WTC11 (cell line): ENCODE measurements at regions not wholly inside any gene's neighbourhood (a gene's known extent, or its start where the extent isn't known, plus 50 kb on each side); places are given as distances from the start of the nearest gene placed in this dataset.

Experiments
- ATF1 ChIP-seq: sonication (generic); formaldehyde crosslinking; IDR thresholded peaks from 2 replicates; pipeline ENCODE4 v1.8.1; 2023; ENCODE audit warnings: mild to moderate bottlenecking, moderate library complexity, missing genetic modification reagents
- HMGA2 ChIP-seq: fragments of 250-450 bp; sonication (Bioruptor Pico); IDR thresholded peaks from 2 replicates; pipeline ENCODE4 v1.4.0; 2021; ENCODE audit warnings: mild to moderate bottlenecking, moderate library complexity
- SMAD4 ChIP-seq: sonication (generic); formaldehyde crosslinking; IDR thresholded peaks from 2 replicates; pipeline ENCODE4 v1.8.0; 2022; ENCODE audit warnings: mild to moderate bottlenecking, missing genetic modification reagents
- ZNF232 ChIP-seq: sonication (generic); formaldehyde crosslinking; IDR thresholded peaks from 2 replicates; pipeline ENCODE4 v1.8.0; 2022; ENCODE audit warnings: mild to moderate bottlenecking, missing genetic modification reagents
- TF ChIP-seq, protein P1 (sequence below): fragments of 200-600 bp; IDR thresholded peaks from 2 replicates; pipeline ENCODE4 v1.8.0; 2022; ENCODE audit warnings: antibody characterized with exemption
- TF ChIP-seq, protein P2 (sequence below): sonication (generic); formaldehyde crosslinking; IDR thresholded peaks from 2 replicates; pipeline ENCODE4 v1.8.0; 2022; ENCODE audit warnings: missing genetic modification reagents
- TF ChIP-seq, protein P3 (sequence below): sonication (generic); formaldehyde crosslinking; IDR thresholded peaks from 2 replicates; pipeline ENCODE4 v1.8.0; 2022; ENCODE audit warnings: mild to moderate bottlenecking, missing genetic modification reagents
- TF ChIP-seq, protein P4 (sequence below): sonication (generic); formaldehyde crosslinking; IDR thresholded peaks from 2 replicates; pipeline ENCODE4 v1.8.1; 2022; ENCODE audit warnings: low read depth, missing genetic modification reagents, borderline replicate concordance
- TF ChIP-seq, protein P5 (sequence below): sonication (generic); formaldehyde crosslinking; IDR thresholded peaks from 2 replicates; pipeline ENCODE4 v1.8.0; 2022; ENCODE audit warnings: mild to moderate bottlenecking, missing genetic modification reagents

DNA sequence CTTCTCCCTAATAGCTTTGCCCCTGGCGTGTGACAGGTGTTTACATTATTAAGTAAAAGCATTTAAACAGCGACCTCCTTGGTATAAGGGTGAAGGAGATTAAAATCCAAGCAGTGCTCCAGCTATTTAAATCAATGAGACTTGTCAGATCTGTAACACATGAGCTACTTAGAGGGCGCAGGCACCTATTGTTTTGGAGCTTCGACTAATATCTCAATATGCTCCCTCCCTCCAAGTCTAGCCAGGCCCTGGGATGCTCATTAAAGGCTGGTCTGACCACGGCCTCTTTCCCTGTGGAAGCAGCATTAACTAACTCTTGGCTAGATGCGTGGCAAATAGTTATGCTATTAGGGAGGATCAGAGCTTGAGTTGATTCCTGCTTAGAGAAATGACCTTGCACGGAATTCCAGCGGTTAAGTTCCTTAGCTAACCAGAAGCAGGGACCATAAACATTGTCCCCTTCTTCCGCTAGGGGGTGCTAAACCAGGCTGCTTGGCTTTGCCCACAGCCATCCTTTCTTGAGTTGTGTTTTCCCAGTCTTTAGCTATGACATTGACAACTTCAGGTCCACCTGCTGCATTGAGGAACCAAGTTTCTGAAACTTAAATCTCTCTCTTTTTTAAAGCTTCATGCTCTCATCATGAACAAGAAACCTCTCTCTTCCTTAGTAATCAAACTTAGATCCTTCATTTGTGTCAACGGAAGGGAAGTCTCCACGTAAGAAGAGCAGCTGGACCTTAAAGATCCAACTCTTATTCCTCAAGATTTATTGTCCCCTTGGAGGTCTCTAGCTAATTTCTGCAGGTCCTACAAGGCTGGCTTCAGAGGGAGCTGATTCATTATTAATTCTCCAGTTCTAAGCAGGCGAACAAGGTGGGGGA is 80.7 kb upstream of the IGFBP7 start:
- TF ChIP-seq, protein P1, sequence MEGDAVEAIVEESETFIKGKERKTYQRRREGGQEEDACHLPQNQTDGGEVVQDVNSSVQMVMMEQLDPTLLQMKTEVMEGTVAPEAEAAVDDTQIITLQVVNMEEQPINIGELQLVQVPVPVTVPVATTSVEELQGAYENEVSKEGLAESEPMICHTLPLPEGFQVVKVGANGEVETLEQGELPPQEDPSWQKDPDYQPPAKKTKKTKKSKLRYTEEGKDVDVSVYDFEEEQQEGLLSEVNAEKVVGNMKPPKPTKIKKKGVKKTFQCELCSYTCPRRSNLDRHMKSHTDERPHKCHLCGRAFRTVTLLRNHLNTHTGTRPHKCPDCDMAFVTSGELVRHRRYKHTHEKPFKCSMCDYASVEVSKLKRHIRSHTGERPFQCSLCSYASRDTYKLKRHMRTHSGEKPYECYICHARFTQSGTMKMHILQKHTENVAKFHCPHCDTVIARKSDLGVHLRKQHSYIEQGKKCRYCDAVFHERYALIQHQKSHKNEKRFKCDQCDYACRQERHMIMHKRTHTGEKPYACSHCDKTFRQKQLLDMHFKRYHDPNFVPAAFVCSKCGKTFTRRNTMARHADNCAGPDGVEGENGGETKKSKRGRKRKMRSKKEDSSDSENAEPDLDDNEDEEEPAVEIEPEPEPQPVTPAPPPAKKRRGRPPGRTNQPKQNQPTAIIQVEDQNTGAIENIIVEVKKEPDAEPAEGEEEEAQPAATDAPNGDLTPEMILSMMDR = peak; percentile 63
- TF ChIP-seq ZNF232 (CRISPR knock-in tag) = no peak
- TF ChIP-seq, protein P2, sequence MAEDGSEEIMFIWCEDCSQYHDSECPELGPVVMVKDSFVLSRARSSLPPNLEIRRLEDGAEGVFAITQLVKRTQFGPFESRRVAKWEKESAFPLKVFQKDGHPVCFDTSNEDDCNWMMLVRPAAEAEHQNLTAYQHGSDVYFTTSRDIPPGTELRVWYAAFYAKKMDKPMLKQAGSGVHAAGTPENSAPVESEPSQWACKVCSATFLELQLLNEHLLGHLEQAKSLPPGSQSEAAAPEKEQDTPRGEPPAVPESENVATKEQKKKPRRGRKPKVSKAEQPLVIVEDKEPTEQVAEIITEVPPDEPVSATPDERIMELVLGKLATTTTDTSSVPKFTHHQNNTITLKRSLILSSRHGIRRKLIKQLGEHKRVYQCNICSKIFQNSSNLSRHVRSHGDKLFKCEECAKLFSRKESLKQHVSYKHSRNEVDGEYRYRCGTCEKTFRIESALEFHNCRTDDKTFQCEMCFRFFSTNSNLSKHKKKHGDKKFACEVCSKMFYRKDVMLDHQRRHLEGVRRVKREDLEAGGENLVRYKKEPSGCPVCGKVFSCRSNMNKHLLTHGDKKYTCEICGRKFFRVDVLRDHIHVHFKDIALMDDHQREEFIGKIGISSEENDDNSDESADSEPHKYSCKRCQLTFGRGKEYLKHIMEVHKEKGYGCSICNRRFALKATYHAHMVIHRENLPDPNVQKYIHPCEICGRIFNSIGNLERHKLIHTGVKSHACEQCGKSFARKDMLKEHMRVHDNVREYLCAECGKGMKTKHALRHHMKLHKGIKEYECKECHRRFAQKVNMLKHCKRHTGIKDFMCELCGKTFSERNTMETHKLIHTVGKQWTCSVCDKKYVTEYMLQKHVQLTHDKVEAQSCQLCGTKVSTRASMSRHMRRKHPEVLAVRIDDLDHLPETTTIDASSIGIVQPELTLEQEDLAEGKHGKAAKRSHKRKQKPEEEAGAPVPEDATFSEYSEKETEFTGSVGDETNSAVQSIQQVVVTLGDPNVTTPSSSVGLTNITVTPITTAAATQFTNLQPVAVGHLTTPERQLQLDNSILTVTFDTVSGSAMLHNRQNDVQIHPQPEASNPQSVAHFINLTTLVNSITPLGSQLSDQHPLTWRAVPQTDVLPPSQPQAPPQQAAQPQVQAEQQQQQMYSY (CRISPR knock-in tag) = no peak
- TF ChIP-seq, protein P3, sequence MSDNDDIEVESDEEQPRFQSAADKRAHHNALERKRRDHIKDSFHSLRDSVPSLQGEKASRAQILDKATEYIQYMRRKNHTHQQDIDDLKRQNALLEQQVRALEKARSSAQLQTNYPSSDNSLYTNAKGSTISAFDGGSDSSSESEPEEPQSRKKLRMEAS = no peak
- TF ChIP-seq, protein P4, sequence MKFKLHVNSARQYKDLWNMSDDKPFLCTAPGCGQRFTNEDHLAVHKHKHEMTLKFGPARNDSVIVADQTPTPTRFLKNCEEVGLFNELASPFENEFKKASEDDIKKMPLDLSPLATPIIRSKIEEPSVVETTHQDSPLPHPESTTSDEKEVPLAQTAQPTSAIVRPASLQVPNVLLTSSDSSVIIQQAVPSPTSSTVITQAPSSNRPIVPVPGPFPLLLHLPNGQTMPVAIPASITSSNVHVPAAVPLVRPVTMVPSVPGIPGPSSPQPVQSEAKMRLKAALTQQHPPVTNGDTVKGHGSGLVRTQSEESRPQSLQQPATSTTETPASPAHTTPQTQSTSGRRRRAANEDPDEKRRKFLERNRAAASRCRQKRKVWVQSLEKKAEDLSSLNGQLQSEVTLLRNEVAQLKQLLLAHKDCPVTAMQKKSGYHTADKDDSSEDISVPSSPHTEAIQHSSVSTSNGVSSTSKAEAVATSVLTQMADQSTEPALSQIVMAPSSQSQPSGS = no peak
- TF ChIP-seq SMAD4 = no peak
- TF ChIP-seq ATF1 (CRISPR knock-in tag) = no peak
- TF ChIP-seq, protein P5, sequence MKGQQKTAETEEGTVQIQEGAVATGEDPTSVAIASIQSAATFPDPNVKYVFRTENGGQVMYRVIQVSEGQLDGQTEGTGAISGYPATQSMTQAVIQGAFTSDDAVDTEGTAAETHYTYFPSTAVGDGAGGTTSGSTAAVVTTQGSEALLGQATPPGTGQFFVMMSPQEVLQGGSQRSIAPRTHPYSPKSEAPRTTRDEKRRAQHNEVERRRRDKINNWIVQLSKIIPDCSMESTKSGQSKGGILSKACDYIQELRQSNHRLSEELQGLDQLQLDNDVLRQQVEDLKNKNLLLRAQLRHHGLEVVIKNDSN (CRISPR knock-in tag) = no peak
- TF ChIP-seq HMGA2 (CRISPR knock-in tag) = no peak
